ENCODE measurements at regions not wholly inside any gene's neighbourhood (a gene's known extent, or its start where the extent isn't known, plus 50 kb on each side); places are given as distances from the start of the nearest gene placed in this dataset.

DNA sequence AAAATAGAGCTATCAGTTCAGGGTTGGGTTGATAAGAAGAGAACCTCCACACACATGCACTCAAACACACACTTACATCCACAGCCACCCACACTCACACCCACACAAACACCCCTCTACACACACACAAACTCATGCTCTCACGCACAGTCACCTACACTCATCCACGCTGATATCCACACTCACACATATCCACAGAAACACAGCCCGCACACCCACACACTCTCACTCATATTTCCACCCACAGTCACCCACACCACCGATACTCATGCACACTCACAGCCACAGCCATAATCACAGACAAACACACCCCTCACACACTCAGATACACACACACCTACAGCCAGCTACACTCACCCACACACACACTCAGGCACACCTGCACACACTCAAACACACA, 333.0 kb upstream of the TPK1 start:
- H3K4me1 ChIP-seq (ENCODE audit: control insufficient read depth in 1 of 2, insufficient read depth in 2 of 2, low read length in 2 of 2) = no peaks in the 10 kb centered on the region
- H3K36me3 ChIP-seq (ENCODE audit: control insufficient read depth in 1 of 2, insufficient read depth in 2 of 2, low read length in 2 of 2) = no peaks in the 10 kb centered on the region
- no peak overlapping the region for H3K9ac ChIP-seq (ENCODE audit: low read length)
- POLR2A ChIA-PET = no interaction called here
- no TSS peak for BruUV-seq (replicated peaks)
- intact Hi-C loops (cut with micrococcal nuclease) = no loop called here
- no peaks in the 10 kb centered on the region for H3K79me2 ChIP-seq (ENCODE audit: insufficient read depth, low read length)
- TF ChIP-seq ZFX (IDR thresholded peaks at IDR 0.05) (no peak), CEBPB (IDR thresholded peaks at IDR 0.05; ENCODE audit: low read depth) (no peak)
- CTCF ChIA-PET = no interaction called here
- no peaks in the 10 kb centered on the region for H4K20me1 ChIP-seq (ENCODE audit: insufficient read depth)
- H3K27ac ChIP-seq (ENCODE audit: low read depth, low read length) = no peak overlapping the region
- ATAC-seq (no peak), DNase-seq (ENCODE audit: low read depth, low spot score) (no peak)
- no peak overlapping the region for H2AFZ ChIP-seq (ENCODE audit: low read depth, low read length, poor library complexity, severe bottlenecking)
- no peak overlapping the region for H3K4me3 ChIP-seq (replicated peaks in 1 of 2; ENCODE audit: low read depth in 1 of 2, low read length in 2 of 2)
- H3K4me2 ChIP-seq (ENCODE audit: low read length) = no peak overlapping the region
- peaks cover 0 to 6% of the 10 kb centered on the region in 2 experiments; a peak in 2 of 4 replicates for H3K9me3 ChIP-seq (ENCODE audit: control insufficient read depth in 1 of 2, insufficient read depth in 1 of 2, low read depth in 1 of 2, low read length in 2 of 2)
- H3K27me3 ChIP-seq (ENCODE audit: insufficient read depth, low read length) = no peaks in the 10 kb centered on the region
- H3K9me2 ChIP-seq (ENCODE audit: insufficient read depth) = no peaks in the 10 kb centered on the region
- RAD21 ChIA-PET (ENCODE audit: low non-redundant PET in 1 of 2, low total read pairs in 2 of 2, uncharacterized antibody in 2 of 2, unreplicated experiment in 2 of 2) = no interaction called here

DNA sequence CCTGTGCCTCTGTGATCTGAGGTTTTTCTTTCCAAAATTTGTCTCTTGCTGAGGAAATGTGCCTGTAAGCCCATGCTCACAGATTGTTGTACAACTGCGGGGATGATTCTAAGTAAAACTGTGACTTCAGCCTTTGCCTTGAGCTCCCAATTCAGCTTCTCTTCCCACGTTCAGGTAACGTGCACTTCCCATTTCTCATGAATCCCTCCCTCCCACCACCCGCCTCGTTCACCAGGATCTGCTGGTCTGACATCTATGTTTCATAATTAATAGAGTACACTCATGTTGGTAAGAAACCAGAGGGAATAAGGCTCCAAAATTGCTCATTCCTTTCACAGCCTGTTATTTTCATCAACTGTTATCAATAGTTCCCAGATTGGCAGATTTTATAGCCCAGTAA, 332.6 kb upstream of the TPK1 start:
- no TSS peak for BruUV-seq (replicated peaks)
- Histone ChIP-seq H3K27me3 (ENCODE audit: insufficient read depth, low read length) (no peaks in the 10 kb centered on the region), H3K9ac (ENCODE audit: low read length) (no peak overlapping the region), H3K9me2 (ENCODE audit: insufficient read depth) (no peaks in the 10 kb centered on the region), H3K4me1 (ENCODE audit: control insufficient read depth in 1 of 2, insufficient read depth in 2 of 2, low read length in 2 of 2) (no peaks in the 10 kb centered on the region), H3K4me2 (ENCODE audit: low read length) (no peak overlapping the region), H3K4me3 (replicated peaks in 1 of 2; ENCODE audit: low read depth in 1 of 2, low read length in 2 of 2) (no peak overlapping the region), H4K20me1 (ENCODE audit: insufficient read depth) (no peaks in the 10 kb centered on the region), H3K27ac (ENCODE audit: low read depth, low read length) (no peak overlapping the region), H2AFZ (ENCODE audit: low read depth, low read length, poor library complexity, severe bottlenecking) (no peak overlapping the region), H3K9me3 (ENCODE audit: control insufficient read depth in 1 of 2, insufficient read depth in 1 of 2, low read depth in 1 of 2, low read length in 2 of 2) (peaks cover 0 to 6% of the 10 kb centered on the region in 2 experiments; a peak in 2 of 4 replicates), H3K36me3 (ENCODE audit: control insufficient read depth in 1 of 2, insufficient read depth in 2 of 2, low read length in 2 of 2) (no peaks in the 10 kb centered on the region), H3K79me2 (ENCODE audit: insufficient read depth, low read length) (no peaks in the 10 kb centered on the region)
- CTCF ChIA-PET = no interaction called here
- intact Hi-C loops (cut with micrococcal nuclease) = no loop called here
- TF ChIP-seq, protein P1, sequence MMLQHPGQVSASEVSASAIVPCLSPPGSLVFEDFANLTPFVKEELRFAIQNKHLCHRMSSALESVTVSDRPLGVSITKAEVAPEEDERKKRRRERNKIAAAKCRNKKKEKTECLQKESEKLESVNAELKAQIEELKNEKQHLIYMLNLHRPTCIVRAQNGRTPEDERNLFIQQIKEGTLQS (IDR thresholded peaks at IDR 0.05) = no peak
- TF ChIP-seq CBX3 (IDR thresholded peaks at IDR 0.05; ENCODE audit: low read depth) (no peak), RAD21 (IDR thresholded peaks at IDR 0.05; ENCODE audit: low read depth) (no peak), JUND (IDR thresholded peaks at IDR 0.05) (no peak), EGR1 (IDR thresholded peaks at IDR 0.05; ENCODE audit: low read depth) (no peak), ZFX (IDR thresholded peaks at IDR 0.05) (no peak), SIN3A (IDR thresholded peaks at IDR 0.05; ENCODE audit: low read depth) (no peak), SP1 (IDR thresholded peaks at IDR 0.05; ENCODE audit: low read depth) (no peak), POLR2A (IDR thresholded peaks at IDR 0.05; ENCODE audit: borderline replicate concordance, extremely low read depth, insufficient read depth, insufficient read length) (no peak), YY1 (IDR thresholded peaks at IDR 0.05; ENCODE audit: extremely low read depth, insufficient replicate concordance, low read depth, low read length) (no peak), TCF7L2 (IDR thresholded peaks at IDR 0.05; ENCODE audit: borderline replicate concordance, extremely low read depth, insufficient read depth, insufficient read length) (no peak), POLR2AphosphoS5 (IDR thresholded peaks at IDR 0.05; ENCODE audit: low read depth, low read length) (no peak), ELF1 (IDR thresholded peaks at IDR 0.05; ENCODE audit: borderline replicate concordance, low read depth) (no peak), EZH2 (IDR thresholded peaks at IDR 0.05) (no peak)
- TF ChIP-seq, protein P2, sequence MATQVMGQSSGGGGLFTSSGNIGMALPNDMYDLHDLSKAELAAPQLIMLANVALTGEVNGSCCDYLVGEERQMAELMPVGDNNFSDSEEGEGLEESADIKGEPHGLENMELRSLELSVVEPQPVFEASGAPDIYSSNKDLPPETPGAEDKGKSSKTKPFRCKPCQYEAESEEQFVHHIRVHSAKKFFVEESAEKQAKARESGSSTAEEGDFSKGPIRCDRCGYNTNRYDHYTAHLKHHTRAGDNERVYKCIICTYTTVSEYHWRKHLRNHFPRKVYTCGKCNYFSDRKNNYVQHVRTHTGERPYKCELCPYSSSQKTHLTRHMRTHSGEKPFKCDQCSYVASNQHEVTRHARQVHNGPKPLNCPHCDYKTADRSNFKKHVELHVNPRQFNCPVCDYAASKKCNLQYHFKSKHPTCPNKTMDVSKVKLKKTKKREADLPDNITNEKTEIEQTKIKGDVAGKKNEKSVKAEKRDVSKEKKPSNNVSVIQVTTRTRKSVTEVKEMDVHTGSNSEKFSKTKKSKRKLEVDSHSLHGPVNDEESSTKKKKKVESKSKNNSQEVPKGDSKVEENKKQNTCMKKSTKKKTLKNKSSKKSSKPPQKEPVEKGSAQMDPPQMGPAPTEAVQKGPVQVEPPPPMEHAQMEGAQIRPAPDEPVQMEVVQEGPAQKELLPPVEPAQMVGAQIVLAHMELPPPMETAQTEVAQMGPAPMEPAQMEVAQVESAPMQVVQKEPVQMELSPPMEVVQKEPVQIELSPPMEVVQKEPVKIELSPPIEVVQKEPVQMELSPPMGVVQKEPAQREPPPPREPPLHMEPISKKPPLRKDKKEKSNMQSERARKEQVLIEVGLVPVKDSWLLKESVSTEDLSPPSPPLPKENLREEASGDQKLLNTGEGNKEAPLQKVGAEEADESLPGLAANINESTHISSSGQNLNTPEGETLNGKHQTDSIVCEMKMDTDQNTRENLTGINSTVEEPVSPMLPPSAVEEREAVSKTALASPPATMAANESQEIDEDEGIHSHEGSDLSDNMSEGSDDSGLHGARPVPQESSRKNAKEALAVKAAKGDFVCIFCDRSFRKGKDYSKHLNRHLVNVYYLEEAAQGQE (IDR thresholded peaks at IDR 0.05; ENCODE audit: low read depth) = no peak
- TF ChIP-seq, protein P3, sequence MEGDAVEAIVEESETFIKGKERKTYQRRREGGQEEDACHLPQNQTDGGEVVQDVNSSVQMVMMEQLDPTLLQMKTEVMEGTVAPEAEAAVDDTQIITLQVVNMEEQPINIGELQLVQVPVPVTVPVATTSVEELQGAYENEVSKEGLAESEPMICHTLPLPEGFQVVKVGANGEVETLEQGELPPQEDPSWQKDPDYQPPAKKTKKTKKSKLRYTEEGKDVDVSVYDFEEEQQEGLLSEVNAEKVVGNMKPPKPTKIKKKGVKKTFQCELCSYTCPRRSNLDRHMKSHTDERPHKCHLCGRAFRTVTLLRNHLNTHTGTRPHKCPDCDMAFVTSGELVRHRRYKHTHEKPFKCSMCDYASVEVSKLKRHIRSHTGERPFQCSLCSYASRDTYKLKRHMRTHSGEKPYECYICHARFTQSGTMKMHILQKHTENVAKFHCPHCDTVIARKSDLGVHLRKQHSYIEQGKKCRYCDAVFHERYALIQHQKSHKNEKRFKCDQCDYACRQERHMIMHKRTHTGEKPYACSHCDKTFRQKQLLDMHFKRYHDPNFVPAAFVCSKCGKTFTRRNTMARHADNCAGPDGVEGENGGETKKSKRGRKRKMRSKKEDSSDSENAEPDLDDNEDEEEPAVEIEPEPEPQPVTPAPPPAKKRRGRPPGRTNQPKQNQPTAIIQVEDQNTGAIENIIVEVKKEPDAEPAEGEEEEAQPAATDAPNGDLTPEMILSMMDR (IDR thresholded peaks at IDR 0.05 in 2 of 3, conservative IDR thresholded peaks at IDR 0.05 in 1 of 3; ENCODE audit: borderline replicate concordance in 1 of 3, insufficient read depth in 1 of 3, low read depth in 2 of 3, low read length in 2 of 3) = no peak
- POLR2A ChIA-PET = no interaction called here
- ATAC-seq = no peak
- RAD21 ChIA-PET (ENCODE audit: low non-redundant PET in 1 of 2, low total read pairs in 2 of 2, uncharacterized antibody in 2 of 2, unreplicated experiment in 2 of 2) = no interaction called here
- DNase-seq (ENCODE audit: low read depth, low spot score) = no peak

Measured in HCT116 (cell line).